ENCODE measurements at regions not wholly inside any gene's neighbourhood (a gene's known extent, or its start where the extent isn't known, plus 50 kb on each side); places are given as distances from the start of the nearest gene placed in this dataset.
A peak's percentile ranks its signal among the peaks of the same experiment; 100 is the strongest.

DNA sequence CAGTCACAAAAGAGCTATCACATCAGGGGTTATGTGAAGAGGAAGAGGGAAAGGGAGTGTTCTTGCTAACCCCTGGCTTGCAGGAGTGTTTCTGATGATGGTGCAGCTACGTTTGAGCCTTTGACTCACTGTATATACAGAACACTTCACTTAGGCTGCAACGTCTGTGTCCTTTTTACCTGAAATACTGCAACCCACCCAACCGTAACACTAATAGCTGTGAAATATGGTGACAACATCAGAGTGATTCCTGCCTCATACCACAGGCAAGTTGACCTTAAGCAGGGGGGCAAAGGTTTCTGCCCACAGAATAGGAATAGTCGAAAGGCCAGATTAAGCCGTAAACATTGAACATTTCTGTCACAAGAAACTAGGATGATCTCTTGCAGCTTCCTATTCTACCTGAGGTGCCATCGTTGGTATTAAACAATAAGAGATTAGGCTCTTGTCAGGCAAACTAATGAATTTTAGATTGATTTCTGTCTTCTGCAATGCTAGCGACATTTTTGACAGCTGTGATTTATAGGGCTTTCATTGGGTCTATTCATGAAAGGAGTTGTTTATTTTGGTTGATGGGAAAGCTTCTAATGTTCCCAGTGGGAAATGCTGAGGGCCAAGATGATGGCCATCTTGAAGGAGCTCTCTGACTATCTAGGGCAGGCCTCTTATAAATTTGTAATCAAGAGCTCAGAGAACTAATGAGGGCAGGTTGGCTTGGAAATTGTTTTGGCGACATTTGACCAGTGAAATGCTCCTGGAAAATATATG, 316.8 kb downstream of the PIK3C3 start:
- DNase-seq, result no peak

DNA sequence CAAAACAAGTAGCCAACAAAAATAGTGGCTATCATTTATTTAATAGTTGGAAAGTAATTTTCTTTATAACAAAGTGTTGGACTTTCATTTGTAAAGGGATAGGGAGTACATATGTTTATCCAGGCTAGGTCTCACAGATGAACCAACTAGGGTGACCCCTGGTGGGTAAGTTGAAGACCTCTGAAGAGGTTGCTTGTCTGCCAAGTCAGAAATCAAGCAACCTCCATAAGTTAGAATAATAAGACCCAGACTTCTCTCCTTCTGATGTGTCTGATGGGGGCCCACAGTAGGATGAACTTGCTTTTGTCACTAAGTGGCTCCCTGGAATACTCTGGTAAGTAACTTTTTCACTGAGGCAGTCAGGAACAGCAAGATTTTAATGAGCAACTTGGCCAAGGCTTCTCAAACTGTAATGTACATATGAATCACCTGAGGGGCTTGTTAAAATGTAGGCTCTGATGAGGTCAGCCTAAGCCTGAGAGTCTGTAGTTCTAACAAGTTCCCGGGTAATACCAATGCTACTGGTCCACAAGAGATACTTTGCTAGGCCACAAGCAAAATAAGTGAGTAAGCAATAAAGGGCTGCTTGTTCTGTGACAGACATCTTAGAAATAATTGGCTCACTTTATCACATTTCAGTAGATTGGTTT, 319.6 kb downstream of the PIK3C3 start:
- peak; percentile 6 for DNase-seq

DNA sequence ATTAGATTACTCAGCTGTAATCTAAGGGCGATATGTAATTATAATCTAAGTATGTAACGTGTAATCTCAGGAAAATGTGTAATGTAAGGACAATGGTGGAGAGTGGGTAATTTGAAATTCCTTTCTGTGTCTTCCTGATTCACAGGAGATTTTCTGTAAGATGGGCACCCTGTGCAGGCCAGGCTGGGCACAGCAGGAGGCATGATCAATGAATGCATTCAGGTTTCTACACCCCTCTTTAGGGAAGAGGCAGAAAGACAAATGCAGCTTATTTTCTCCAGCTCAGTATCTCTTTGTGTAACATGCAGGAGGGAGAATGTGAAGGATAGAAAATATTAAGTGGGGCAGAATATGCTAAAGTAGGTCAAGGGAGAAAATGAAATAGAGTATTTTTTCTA, 320.1 kb downstream of the PIK3C3 start:
- DNase-seq, result no peak

DNA sequence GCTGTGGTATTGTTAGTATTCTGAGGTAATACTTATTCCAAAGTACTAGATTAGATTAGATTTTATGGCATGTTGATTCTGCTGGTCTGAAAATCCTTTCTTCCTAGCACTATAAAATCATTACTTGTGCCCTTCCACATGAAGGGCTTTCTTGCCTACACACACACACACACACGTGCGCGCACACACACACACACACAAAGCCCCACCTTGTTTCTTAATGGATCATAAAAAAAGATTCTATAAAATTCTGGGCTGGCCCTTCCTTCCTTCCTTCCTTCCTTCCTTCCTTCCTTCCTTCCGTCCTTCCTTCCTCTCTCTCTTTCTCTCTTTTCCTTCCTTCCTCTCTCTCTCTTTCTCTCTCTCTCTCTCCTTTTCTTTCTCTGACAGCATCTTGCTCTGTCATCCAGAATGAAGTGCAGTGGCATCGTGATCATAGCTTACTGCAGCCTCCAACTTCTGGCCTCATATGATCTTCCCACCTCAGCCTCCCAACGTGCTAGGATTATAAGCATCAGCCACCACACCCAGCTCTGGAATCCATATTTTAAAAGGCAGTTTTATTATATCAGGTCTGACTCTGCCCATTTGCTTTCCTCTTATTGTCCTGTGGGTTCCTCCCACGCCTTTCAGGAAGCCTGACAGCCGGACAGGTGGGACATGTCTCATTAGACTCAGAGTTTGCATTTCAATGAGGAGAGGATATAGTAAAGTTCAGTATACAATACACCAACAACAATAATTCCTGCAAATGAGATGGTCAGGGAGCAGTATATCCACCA, 321.1 kb downstream of the PIK3C3 start:
- no peak for DNase-seq

DNA sequence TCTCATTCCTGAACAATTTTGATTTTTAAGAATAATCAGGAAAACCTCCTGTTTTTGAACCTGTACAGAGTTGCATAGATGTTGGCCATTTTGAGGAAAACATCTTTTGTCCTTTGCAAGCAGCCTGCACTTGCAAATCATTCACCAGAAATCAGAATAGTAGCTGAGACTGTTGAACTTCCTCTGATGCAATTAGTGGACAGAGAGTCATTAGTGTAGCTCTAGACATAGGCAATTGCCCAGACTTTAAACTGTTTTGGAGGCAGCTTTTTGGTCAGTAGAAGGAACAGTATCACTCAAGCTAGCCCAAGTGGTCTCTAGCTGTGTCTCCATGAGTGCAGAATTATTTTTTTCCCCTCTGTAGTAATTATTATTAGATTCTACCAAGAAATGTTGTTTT, 326.1 kb downstream of the PIK3C3 start:
- no peak for DNase-seq

DNA sequence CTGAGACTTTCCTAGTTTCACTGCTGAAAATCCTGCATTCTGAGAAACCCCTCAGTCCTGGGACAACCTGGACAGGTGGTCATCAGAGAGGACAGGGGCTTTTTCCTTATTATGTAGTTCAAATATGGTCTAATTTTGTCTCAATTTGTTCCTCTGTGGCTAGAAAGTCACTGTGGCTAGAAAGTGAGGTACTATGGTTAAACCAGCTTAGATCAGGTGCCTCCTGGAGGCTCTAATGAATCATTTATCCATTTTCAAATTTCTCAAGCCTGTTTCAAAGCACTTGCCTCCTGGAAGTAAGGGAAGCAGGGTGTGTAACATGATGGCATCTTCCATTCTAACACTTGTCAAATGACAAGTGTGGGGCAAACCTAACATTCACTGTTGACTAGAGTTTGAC, 326.8 kb downstream of the PIK3C3 start:
- no peak for DNase-seq

DNA sequence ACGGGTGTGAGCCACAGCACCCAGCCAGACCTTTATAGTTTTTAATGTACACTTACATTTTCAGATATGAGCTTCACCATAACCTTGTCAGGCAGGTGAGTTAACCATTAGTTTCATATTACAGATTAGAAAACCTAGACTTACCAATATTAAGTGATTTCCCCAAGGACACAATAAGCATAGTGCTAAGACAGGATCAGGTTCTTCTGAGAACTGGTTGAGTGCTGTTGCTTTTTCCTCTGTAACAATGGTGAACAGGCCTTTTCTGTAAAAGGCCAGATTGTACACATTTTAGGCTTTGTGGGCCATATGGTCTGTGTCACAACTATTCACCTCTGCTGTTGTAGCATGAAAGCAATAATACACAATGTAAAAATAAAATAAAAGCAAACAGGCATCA, 332.0 kb downstream of the PIK3C3 start:
- no peak for DNase-seq

DNA sequence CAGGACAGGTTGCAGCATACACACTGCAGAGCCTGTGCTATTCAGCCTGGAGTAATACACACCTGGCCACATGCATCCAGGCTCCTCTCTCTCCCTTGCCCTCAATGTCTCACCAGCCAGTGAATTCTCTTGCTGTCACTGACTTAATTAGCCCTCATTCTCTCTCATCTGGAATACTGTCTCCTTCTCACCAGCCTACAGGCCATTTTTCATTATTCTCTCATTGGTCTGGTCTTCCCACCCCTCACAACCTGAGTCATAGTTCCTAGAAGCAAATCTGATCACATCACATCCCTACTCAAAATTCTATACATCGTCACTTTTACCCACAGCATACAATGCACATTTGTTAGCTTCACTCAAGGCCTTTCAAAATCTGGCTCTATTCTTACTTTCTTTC, 333.1 kb downstream of the PIK3C3 start:
- DNase-seq, result no peak

DNA sequence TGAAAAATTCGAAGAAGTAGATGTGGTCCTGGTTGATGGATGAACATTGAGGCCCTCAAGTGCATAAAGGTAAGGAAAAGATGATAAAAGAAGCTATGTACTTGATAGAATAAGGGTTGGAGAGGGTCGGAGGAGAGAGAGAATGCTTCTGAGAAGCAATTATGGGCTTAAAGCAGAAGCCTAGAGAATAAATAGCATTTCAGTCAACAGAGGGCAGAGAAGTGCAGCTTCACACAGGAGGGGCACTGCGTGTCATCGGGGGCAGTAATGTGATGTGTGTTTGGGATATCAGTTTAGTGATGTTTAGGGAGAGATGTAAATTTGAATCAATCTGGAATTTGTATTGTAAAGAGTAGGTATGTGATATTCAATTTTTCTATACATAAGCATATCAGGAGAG, 334.5 kb downstream of the PIK3C3 start:
- DNase-seq, result no peak

DNA sequence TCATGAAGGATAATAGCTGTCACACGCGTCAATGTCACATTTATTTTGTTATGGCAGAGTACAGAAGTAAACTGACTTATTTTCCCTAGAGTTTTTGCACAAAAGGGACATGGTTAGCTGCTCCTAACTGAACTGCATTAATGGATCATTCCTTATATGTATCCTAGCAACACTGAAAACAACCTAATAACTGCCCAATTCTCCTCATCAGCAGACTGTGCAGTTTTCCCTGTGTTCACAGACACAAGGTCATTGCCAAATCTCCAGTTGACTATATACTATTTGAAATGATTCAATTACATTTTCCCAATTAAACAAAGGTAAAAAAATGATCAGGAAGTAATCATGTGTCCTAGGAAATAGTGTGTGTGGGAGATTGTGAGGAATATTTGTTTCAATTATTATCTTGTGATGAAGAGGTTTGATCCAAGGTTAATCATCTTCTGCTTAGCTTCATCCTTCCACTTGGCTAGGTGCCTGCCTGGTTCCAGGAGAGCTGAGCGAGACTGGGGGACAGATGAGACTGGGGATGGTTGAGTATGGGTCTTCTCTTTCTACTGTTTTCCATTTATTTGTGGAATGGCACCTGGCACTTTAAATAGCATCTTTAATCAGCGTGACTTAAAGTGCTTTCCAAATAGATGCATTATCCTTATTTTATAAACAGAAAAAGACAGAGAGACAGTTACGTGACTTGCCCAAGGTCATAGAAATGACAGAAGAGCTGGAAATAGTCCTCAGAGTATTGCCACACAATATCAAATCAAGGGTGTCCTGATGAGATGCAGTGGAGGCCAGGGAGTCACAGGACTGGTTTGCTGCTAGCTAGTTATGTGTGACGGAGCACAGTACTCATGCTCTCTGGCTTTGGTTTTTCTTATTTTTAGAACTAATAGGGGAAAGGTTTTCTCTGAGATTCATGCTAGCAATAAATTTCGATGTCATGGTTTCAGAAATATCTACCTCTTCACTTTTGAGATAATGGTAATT, 335.6 kb downstream of the PIK3C3 start:
- DNase-seq, result no peak

DNA sequence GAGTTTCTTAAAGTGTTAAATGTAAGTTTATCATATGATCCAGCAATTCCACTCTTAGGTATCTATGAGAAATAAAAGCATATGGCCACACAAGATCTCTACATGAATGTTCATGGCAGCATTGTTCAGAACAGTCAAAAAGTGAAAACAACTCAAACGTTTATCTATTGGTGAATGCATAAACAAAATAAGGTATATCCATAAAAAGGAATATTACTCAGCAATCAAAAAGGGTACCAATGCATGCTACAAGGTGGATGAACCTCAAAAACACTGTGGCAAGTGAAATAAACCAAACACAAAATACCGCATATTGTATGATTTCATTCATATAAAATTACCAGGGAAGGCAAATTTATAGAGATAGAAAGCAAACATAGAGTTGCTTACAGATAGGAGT, 337.6 kb downstream of the PIK3C3 start:
- DNase-seq, result no peak

DNA sequence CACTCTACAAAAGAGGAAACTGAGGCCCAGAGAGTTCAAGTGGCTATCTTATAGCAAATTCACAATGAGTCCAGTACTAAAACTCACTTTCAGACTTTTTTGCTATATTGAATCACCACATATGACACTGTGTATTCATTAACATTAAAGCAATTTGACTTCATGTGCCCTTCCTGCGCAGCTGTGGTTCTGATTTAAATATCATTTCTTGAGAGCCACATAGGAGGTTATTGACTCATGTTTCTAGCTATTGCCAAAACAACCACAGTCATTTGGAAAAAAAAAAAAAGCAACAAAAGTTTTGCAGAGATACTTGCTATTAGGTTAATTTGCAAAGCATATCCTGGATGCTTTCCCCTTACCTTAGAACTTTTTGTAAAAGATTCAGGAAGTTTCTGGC, 341.2 kb downstream of the PIK3C3 start:
- DNase-seq, result no peak

DNA sequence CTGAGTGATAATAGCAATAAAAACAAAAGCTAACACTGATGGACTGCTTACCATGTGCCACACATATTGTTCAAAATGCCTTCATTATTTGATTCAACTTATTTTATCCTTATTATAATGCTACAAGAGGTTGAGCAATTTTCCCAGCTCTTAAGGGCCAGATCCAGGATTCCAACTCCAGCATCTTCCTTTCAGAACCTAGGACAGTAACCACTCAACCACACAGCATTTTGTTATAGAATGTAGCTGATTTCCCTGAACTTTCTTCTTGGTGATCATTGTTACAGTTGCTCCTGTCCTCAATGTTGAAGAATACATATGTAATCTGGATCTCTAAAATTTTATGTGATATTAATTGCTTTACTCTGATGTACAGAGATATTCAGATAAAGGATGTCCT, 341.7 kb downstream of the PIK3C3 start:
- no peak for DNase-seq

DNA sequence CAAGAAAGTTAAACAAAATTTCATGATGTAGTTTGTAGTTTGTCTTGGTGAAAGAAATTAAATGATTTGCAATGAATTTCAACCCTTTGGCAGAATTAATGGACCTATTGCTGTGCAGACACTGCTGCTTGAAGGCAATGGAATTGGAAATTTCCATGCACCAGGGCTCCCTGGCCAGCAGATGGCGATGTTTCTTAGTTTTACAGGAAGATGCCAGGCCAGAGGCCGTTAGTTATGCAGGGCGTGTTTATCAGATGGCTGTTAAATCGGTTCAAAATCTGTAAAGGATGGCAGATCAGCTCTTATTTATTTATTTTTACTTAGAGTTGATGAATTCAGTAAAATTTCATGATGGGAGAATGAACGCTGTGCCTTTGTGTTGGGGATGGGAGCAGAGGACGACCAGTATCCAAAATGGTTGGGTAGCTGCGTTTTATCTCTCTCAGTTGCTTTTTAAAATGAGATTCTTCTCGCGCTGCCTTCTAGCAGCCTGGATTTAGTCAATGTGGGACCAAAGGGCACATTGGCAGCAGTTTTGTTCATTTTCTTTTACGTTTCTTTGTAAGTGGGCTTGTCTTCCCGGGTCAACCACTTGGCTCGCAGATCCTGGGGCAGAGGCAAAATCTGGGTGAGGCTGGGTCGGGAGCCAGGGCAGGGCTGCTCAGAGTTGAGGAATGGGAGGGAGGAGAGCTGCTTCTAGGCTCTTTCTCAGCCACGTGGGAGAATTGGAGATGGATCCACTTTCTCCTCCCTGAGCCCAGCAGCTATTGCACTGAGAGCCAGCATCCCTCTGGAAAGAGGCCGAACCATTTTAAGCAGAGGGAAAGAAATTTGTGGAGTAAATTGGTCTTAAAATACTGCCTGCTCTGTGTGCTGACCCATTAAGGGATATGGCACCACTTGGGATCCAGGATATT, 344.0 kb downstream of the PIK3C3 start:
- peak; percentile 66 for DNase-seq

DNA sequence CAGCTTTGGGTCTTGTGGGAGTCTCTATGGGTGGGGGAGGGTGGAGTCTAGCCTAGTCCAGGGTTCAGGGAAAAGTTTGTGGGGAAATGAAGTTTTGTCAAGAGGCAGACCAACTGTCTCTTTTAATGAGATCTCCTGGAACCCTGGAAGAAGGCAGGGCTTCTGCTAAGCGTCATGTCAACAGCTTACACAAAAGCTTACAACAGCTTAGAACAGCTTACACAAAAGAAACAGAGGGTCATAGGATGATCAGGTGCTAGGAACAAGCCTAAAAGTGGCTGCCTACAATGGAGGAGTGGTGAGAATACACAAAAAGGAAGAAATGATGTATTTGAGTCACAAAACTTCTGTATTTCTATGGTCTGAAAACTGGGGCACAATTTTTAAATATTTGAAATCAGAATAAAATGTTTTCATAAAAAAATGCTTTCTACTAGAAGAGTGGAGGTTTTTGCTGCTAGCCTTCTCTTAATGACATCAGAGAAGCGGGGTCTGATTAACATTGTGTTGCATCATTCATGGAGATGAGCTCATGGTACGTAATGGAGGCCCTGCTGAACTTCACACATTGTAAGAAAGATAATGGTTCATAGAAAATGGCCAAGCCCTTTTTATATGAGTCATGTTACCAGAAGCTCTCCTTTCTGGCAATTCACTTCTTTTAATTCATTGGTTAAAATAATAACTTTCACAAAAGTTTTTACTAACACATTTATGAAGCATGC, 351.0 kb downstream of the PIK3C3 start:
- no peak for DNase-seq

DNA sequence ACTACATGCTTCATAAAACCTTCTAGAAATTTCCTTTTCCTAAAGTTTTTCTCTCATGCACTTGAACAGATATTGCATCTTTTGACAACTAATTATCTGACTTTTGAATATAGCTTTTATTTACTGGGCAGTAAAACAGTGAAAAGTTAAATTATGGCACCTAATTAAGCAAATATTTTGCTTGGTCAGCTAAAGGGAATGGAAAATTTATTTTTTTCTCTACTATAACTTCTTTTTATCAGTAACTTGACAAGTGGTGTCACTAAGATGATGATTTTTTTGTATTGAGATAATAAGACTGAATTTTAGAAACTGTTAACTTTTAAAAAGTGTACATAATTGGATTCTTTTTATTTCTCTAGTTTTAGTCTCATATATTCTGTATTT, 351.6 kb downstream of the PIK3C3 start:
- no peak for DNase-seq

DNA sequence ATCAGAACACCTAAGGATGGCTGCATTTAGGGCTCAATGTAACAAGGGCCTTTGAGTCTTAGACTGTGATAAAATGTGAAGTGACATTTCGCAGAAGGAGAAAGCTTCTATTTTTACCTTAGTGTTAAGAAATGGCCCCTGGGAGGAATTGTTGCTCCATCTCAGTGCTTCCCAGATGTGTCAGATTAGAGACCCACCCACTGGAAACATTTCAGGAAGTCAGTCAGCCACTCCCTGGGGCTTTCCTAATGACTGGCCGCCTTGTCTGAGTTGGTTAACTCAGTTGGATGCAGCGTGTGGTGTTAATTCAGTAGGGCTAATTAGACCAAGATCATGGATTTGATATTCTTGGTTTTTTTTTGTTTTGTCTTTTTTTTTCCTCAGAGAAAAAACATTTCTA, 355.9 kb downstream of the PIK3C3 start:
- no peak for DNase-seq

DNA sequence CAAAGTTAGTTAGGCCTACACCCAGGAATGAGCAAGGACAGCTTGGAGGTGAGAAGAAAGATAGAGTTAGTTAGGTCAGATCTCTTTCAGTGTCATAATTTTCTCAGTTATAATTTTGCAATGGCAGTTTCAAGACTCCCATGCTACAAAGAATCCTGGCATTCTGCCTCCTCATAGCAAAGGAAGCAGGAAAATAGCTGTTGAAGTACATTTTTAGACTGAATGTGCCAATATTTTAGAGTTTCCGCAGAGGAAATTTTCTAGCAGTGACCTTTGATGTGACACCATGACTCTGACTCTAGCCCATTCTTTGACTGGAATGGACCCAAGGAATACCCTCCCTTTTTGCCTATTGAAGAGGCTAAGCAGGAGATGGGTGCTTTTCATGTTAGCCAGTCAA, 371.7 kb downstream of the PIK3C3 start:
- DNase-seq, result no peak

DNA sequence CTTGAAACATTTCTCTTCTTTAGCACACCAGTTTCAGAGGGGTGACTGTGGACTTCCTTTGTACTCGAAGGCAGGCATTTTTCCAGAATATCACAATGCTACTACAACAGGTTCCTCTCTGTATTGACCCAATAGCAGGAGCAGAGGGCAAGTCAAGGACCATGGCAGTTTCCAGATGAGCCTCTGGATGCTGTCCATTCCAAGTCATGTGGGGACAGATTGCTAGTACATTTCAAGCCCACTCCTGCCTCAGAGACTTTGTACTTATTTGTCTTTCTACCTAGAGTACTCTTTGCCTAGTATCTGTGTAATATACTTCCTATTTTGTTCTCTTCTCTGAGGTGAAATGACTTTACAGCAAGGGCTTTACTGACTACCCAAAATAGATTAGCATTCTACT, 373.9 kb downstream of the PIK3C3 start:
- no peak for DNase-seq

DNA sequence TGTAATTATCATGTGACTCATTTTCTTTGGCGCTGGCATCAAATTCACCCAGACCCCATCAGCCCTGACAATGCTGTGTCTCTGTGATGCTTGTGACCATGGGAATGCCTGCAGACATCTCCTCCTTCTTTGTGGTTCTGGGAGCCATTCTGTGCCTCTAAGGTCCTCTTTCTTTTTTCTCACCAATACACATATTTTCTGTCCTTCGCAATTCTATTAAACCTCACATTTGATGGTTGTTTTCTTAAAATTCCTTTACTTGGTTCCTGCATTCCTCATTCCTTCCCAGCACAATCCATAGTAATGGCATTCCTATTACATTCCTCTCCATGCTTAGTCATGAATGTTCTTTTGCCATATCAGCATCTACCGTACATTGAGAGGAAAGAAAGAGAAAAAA, 375.3 kb downstream of the PIK3C3 start:
- no peak for DNase-seq

DNA sequence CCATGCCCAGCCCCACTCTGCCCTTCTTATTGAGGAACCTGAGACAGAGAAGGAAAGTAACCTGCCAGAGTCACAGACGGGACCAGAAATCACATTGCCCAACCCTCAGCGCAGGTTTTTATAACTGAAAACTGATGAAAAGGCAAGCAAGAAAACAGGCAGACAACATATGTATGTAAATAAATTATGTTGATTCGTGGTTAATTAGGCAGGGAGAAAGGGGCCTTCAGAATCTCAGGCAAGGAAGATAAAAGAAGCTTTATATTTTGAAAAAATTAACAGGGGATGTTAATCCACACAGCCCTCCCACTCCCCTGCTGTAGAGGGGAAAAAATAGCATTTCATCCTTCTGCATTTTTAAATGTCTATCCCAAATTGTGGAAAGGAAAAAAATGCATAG, 378.5 kb downstream of the PIK3C3 start:
- DNase-seq, result no peak
